CD4-positive, alpha-beta T cell treated with Interleukin-1 beta for 1 hour (primary cell): ENCODE measurements at regions not wholly inside any gene's neighbourhood (a gene's known extent, or its start where the extent isn't known, plus 50 kb on each side); places are given as distances from the start of the nearest gene placed in this dataset.
"Not testable (repeated sequence)": the region's sequence is repeated elsewhere in the genome, so short reads cannot be mapped to it uniquely, and the experiment has no call there.

Experiments used
- DNase-seq, 2 donors: peaks; one replicate each; pipeline ENCODE4 v3.0.0-alpha.2; 2020 to 2022

GRCh38 chr1:121573881-121574504 is 389.2 kb downstream of the SRGAP2C start:
- not testable (repeated sequence) for DNase-seq

GRCh38 chr1:121574505-121574899 is 389.7 kb downstream of the SRGAP2C start:
- DNase-seq, result not testable (repeated sequence)

- not testable (repeated sequence) for DNase-seq
Measured at GRCh38 chr1:121582898-121583297, 398.1 kb downstream of the SRGAP2C start.

- DNase-seq, result peak in 1 of 2 donors; percentile 3
Measured at GRCh38 chr1:121586369-121587229, 401.8 kb downstream of the SRGAP2C start.

- DNase-seq, result no peak
Measured at GRCh38 chr1:121587230-121587569, 402.4 kb downstream of the SRGAP2C start.

- DNase-seq, result no peak
Measured at GRCh38 chr1:121587777-121588176, 403.0 kb downstream of the SRGAP2C start.

GRCh38 chr1:121594096-121594495 is 409.3 kb downstream of the SRGAP2C start:
- no peak for DNase-seq

GRCh38 chr1:121595089-121595488 is 410.3 kb downstream of the SRGAP2C start:
- no peak for DNase-seq

GRCh38 chr1:121604843-121605444 is 420.2 kb downstream of the SRGAP2C start:
- not testable (repeated sequence) for DNase-seq

- not testable (repeated sequence) for DNase-seq
Measured at GRCh38 chr1:121607499-121607898, 422.7 kb downstream of the SRGAP2C start.
